Fibroblast of lung (primary cell): ENCODE measurements at regions not wholly inside any gene's neighbourhood (a gene's known extent, or its start where the extent isn't known, plus 50 kb on each side); places are given as distances from the start of the nearest gene placed in this dataset.

Experiments used
- EZH2 ChIP-seq: IDR thresholded peaks from 2 replicates; pipeline ENCODE4 v1.5.1; 2012; ENCODE audit warnings: low read length, control low read depth, mild to moderate bottlenecking; ENCODE audit errors: missing control alignments
- TF ChIP-seq, protein P1 (sequence below), 2 donors: IDR thresholded peaks in 1 of 2; conservative IDR thresholded peaks in 1 of 2; 1 replicate in 1 of 2; 2 replicates in 1 of 2; pipeline ENCODE4 v1.5.1; 2011 to 2012; ENCODE audit warnings: low read length in 2 of 2, control low read depth in 1 of 2, inconsistent platforms in 1 of 2, low read depth in 1 of 2, mild to moderate bottlenecking in 1 of 2

DNA sequence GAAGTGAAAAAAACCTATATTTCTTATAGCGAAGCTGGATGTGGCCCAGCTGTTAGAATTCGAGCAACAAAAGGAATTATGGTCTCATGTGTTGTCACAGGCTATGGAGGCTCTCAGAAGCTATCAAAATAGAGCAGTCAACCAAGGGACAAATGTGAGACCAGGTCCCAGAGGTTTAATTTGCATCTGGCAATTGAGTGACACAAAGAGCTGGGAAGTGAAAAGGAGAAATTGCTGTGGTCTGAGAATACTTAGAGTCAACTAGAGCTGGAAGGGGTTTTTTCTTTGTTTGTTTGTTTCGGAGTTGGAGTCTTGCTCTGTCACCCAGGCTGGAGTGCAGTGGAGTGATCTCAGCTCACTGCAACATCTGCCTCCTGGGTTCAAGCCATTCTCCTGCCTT, 61.3 kb upstream of the SMAD3 start:
- TF ChIP-seq, protein P1, sequence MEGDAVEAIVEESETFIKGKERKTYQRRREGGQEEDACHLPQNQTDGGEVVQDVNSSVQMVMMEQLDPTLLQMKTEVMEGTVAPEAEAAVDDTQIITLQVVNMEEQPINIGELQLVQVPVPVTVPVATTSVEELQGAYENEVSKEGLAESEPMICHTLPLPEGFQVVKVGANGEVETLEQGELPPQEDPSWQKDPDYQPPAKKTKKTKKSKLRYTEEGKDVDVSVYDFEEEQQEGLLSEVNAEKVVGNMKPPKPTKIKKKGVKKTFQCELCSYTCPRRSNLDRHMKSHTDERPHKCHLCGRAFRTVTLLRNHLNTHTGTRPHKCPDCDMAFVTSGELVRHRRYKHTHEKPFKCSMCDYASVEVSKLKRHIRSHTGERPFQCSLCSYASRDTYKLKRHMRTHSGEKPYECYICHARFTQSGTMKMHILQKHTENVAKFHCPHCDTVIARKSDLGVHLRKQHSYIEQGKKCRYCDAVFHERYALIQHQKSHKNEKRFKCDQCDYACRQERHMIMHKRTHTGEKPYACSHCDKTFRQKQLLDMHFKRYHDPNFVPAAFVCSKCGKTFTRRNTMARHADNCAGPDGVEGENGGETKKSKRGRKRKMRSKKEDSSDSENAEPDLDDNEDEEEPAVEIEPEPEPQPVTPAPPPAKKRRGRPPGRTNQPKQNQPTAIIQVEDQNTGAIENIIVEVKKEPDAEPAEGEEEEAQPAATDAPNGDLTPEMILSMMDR (conservative IDR thresholded peaks at IDR 0.05 in 1 of 2, IDR thresholded peaks at IDR 0.05 in 1 of 2; ENCODE audit: low read depth in 1 of 2, low read length in 2 of 2), result no peak
- TF ChIP-seq EZH2, result no peak
